ENCODE measurements at regions not wholly inside any gene's neighbourhood (a gene's known extent, or its start where the extent isn't known, plus 50 kb on each side); places are given as distances from the start of the nearest gene placed in this dataset.

GRCh38 chr14:61622051-61622450 lies 73.3 kb upstream of the HIF1A start:
- no peak for DNase-seq (ENCODE audit: extremely low read depth in 1 of 11, low read depth in 9 of 11, low spot score in 4 of 11)

GRCh38 chr14:61623927-61624326 lies 71.4 kb upstream of the HIF1A start:
- no peak for DNase-seq (ENCODE audit: extremely low read depth in 1 of 11, low read depth in 9 of 11, low spot score in 4 of 11)

- no peak for DNase-seq (ENCODE audit: extremely low read depth in 1 of 11, low read depth in 9 of 11, low spot score in 4 of 11)
Observed at GRCh38 chr14:61625165-61625564, 70.1 kb upstream of the HIF1A start.

GRCh38 chr14:61627612-61628011 lies 67.7 kb upstream of the HIF1A start:
- DNase-seq (ENCODE audit: extremely low read depth in 1 of 11, low read depth in 9 of 11, low spot score in 4 of 11) = no peak

GRCh38 chr14:61628016-61628725 lies 67.1 kb upstream of the HIF1A start:
- no peak for DNase-seq (ENCODE audit: extremely low read depth in 1 of 11, low read depth in 9 of 11, low spot score in 4 of 11)

GRCh38 chr14:61630399-61631044 lies 64.8 kb upstream of the HIF1A start:
- no peak for DNase-seq (ENCODE audit: extremely low read depth in 1 of 11, low read depth in 9 of 11, low spot score in 4 of 11)

GRCh38 chr14:61631045-61631687 lies 64.1 kb upstream of the HIF1A start:
- no peak for DNase-seq (ENCODE audit: extremely low read depth in 1 of 11, low read depth in 9 of 11, low spot score in 4 of 11)

GRCh38 chr14:61632401-61632800 lies 62.9 kb upstream of the HIF1A start:
- no peak for DNase-seq (ENCODE audit: extremely low read depth in 1 of 11, low read depth in 9 of 11, low spot score in 4 of 11)

GRCh38 chr14:61632807-61633206 lies 62.5 kb upstream of the HIF1A start:
- no peak for DNase-seq (ENCODE audit: extremely low read depth in 1 of 11, low read depth in 9 of 11, low spot score in 4 of 11)

GRCh38 chr14:61636291-61636690 lies 59.0 kb upstream of the HIF1A start:
- DNase-seq (ENCODE audit: extremely low read depth in 1 of 11, low read depth in 9 of 11, low spot score in 4 of 11) = no peak

GRCh38 chr14:61636779-61637178 lies 58.5 kb upstream of the HIF1A start:
- no peak for DNase-seq (ENCODE audit: extremely low read depth in 1 of 11, low read depth in 9 of 11, low spot score in 4 of 11)

GRCh38 chr14:61638595-61639387 lies 56.5 kb upstream of the HIF1A start:
- DNase-seq (ENCODE audit: extremely low read depth in 1 of 11, low read depth in 9 of 11, low spot score in 4 of 11) = no peak

- no peak for DNase-seq (ENCODE audit: extremely low read depth in 1 of 11, low read depth in 9 of 11, low spot score in 4 of 11)
Observed at GRCh38 chr14:61640158-61641136, 54.9 kb upstream of the HIF1A start.

- no peak for DNase-seq (ENCODE audit: extremely low read depth in 1 of 11, low read depth in 9 of 11, low spot score in 4 of 11)
Observed at GRCh38 chr14:61641914-61642613, 53.2 kb upstream of the HIF1A start.

GRCh38 chr14:61642614-61642982 lies 52.7 kb upstream of the HIF1A start:
- DNase-seq (ENCODE audit: extremely low read depth in 1 of 11, low read depth in 9 of 11, low spot score in 4 of 11) = no peak

GRCh38 chr14:61643555-61643954 lies 51.8 kb upstream of the HIF1A start:
- no peak for DNase-seq (ENCODE audit: extremely low read depth in 1 of 11, low read depth in 9 of 11, low spot score in 4 of 11)

GRCh38 chr14:61644175-61644574 lies 51.1 kb upstream of the HIF1A start:
- no peak for DNase-seq (ENCODE audit: extremely low read depth in 1 of 11, low read depth in 9 of 11, low spot score in 4 of 11)

- peak in 4 of 11 donors; percentile 33 to 53 (median 44) for DNase-seq (ENCODE audit: extremely low read depth in 1 of 11, low read depth in 9 of 11, low spot score in 4 of 11)
Observed at GRCh38 chr14:61644834-61645233, 50.5 kb upstream of the HIF1A start.
